ENCODE measurements at regions not wholly inside any gene's neighbourhood (a gene's known extent, or its start where the extent isn't known, plus 50 kb on each side); places are given as distances from the start of the nearest gene placed in this dataset.
A peak's percentile ranks its signal among the peaks of the same experiment; 100 is the strongest.
"Not testable (repeated sequence)": the region's sequence is repeated elsewhere in the genome, so short reads cannot be mapped to it uniquely, and the experiment has no call there.

- no peak for DNase-seq (ENCODE audit: low spot score)
Measured at GRCh38 chr3:14252321-14253021, 73.9 kb downstream of the LSM3 start.

DNA sequence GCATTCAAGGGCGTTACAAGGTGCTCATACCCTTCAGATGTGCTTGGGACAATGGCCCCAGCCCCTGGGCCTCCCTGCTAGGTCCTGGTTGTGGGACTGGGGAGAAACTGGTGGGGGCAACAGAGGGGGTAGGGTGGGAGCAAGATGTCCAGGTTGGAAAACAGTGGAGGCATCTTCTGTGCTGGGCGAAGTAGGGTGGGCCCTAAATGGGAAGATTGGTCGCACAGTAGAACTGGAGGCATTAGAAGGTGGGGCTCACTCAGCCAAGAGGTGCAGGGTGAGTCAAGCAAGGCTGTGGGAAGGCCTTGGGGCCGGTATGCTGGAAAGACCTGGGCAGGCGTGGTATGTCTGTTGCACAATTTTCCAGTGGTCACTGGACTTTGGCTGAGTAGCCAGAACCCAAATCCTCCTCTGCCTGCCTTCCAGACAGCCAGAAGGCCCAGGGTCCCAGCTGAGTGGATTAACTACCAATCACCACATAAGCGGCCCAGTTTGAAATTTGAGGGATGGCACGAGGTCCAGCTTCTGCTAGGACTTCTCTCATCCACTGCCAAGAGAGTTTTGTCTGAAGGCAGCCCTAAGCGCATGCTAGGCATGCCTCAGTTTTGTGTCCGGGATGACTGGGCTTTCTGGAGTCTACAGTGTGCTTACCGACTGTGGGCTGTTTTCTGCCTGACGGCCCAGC lies 74.5 kb downstream of the LSM3 start:
- DNase-seq (ENCODE audit: low spot score): no peak

- DNase-seq (ENCODE audit: low spot score): no peak
Measured at GRCh38 chr3:14253707-14254382, 75.2 kb downstream of the LSM3 start.

- no peak for DNase-seq (ENCODE audit: low spot score)
Measured at GRCh38 chr3:14254812-14255702, 76.4 kb downstream of the LSM3 start.

GRCh38 chr3:14256046-14256445 lies 77.4 kb downstream of the LSM3 start:
- DNase-seq (ENCODE audit: low spot score): no peak

DNA sequence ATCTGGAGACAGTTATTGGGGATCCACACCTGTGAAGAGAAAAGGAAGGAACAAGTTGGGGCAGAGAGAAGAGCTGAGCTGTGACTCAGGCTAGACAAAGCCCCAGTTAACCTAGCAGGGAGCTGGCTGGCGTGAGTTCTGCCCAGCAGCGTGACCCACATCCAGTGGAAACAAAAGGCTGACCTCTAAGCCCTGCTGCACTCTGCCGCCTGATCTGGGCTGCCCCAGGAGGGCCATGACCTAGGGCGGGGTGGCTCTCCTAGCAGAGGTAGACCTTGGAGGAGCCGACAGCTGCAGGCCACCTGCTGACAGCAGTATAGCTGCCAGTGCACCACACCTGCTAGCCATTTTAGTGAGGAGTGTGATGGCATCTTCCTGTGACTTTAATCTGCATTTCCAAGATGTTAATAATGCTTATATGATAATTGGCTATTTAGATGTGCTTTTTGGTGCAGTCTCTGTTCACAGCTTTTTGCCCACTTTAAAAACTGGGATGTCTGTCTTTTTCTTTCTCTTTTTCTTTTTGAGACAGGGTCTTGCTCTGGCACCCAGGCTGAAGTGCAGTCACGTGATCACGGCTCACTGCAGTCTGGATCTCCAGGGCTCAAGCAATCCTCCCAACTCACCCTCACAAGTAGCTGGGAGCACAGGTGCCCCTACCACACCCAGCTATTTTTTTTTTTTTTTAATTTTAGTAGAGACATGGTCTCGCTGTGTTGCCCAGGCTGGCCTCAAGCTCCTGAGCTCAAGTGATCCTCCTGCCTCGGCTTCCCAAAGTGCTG lies 78.1 kb downstream of the LSM3 start:
- no peak for DNase-seq (ENCODE audit: low spot score)

DNA sequence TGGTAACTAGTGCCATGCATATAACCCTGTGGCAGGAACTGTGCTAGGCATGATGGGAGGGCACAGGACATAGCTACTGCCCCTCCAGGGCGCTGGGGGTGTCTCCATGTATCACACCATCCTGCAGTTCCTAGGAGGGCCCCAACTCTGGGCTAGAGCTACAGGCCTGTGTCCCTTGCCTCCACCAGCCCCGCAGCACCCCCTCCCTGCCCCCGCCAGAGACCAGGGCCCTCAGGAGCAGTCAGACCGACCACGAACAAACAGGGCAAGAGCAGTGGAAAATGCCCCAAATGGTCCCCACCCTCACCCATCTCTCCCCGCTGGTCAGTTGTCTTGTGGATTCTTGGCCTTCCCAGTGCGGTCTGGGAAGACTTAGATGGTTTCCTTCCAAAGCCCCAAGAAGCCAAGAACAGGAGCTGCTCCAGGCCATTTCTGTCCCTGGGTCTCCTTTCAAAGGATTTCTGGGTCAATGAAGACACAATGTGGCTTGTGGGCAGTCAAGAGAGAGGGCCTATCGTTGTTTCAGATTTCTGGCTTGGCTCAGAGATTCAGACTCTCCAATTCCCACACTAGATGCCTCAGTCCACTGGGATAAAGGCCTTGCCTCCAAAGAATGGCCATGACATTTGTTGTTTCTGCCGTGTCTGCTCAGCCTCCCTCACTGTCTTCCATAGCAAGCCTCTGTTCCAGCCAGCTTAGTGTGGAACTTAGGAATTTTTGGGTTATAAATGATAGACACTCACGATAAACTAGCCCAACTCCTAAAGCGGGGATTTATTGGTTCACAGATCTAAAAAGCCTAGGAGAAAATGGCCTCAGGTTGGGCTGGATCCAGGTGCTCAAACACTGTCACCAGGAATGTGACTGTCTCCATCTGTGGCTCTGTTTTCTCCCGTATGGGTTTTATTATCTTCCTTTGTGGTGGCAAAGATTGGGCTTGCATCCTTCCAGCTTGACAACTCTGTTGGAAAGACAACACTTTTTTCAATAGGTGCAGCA lies 80.6 kb downstream of the LSM3 start:
- DNase-seq (ENCODE audit: low spot score): no peak

GRCh38 chr3:14260463-14260862 lies 81.8 kb downstream of the LSM3 start:
- no peak for DNase-seq (ENCODE audit: low spot score)

GRCh38 chr3:14261229-14261628 lies 82.6 kb downstream of the LSM3 start:
- DNase-seq (ENCODE audit: low spot score): peak; percentile 77

DNA sequence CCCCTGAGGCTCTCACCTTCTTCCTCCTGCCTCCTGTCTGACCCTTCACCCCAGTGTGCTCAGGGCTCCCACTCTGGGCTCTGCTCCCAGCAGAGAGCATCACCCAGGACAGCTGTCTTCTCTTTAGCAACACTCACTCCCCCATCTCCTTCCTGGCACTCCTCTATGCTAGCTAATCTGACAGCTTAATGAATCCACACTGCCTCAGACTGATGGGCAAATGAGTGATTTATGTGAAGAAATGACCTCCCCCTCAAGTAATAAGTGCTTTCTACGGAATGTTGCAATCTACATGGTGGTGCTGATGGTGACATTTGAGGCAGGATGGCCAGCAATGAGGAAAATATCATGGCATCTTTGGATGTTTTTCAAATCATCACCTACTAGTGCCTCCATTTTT lies 83.6 kb downstream of the LSM3 start:
- no peak for DNase-seq (ENCODE audit: low spot score)

- DNase-seq (ENCODE audit: low spot score): no peak
Measured at GRCh38 chr3:14262867-14263266, 84.2 kb downstream of the LSM3 start.

DNA sequence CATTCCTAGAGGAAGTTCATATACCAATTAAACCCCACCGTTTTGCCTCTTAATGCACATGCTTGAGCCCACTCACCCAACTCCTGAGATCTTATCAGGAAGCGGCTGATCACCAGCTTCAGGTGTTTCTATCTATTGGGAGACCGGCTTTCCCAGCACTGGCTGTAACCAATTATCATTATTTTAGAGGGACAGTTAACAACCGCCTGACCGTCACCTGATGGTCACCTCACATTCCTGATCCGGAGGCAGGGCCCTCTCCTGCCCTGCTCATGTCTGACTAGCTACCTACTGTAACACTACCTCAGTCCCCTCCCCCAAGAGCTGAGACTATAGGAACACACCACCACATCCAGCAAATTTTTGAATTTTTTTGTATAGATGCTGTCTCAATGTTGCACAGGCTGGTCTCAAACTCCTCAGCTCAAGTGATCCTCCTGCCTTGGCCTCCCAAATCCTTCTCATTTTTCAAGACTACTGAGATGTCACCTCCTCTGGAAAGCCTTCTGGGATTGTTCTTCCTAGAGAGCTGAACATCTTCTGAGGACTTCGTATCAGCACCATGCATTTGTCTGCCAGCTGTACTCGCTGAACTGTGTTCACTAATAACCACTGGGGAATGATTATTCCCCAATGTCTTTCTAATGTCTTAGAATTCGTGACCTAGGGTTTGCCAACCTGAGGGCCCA lies 84.8 kb downstream of the LSM3 start:
- no peak for DNase-seq (ENCODE audit: low spot score)

DNA sequence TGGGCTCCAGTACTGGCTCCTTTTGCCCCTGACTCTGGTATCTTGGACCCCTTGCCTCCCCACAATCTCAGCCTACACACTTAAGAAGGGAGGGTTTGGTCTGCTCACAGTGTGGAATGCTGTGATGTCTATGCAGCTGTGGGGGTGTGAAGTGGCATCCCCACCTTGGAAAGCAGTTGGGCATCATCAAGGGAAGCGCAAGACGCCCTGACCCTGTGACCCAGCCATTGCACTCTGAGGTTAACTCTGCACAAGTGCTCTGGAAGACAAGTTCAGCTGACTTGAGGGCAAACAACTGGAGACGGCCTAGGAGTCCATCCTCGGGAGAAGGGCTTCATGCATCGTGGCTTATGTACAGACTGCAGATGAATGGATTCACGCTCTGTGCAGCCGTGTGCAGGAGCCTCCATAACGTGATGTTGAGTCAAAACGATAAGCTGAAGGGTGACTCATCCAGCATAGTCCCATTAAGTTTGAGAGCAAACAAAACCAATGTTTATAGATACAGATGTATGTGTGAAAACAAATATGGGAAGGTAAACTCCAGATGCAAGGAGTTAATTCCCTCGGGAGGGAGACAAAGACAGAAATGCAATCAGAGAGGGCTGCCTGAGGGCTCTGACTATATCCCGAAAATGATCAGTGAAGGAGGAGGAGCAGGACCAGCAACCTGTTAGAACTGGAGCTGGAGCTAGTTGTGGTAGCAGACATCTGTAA lies 86.8 kb downstream of the LSM3 start:
- no peak for DNase-seq (ENCODE audit: low spot score)

DNA sequence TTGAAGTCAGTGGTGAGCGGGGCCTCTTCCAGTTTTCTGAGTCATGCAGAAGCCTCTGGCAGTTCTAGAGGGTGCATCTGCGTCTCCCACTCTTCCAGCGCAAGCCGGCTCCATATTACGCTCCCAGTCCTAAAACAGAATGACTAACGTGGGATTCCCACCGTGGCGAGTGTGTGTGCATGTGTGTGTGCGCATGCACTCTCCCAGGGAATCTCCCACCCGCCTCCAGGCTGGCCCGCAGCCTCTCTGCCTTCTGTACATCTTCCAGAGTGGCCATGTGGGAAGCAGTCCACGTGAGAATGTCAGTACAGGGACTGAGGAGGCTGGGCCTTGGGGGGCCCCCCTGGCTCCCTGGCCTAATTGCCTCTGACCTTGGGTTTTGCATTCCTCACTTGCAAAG lies 87.7 kb downstream of the LSM3 start:
- DNase-seq (ENCODE audit: low spot score): no peak

- no peak for DNase-seq (ENCODE audit: low spot score)
Measured at GRCh38 chr3:14267976-14268375, 89.4 kb downstream of the LSM3 start.

DNA sequence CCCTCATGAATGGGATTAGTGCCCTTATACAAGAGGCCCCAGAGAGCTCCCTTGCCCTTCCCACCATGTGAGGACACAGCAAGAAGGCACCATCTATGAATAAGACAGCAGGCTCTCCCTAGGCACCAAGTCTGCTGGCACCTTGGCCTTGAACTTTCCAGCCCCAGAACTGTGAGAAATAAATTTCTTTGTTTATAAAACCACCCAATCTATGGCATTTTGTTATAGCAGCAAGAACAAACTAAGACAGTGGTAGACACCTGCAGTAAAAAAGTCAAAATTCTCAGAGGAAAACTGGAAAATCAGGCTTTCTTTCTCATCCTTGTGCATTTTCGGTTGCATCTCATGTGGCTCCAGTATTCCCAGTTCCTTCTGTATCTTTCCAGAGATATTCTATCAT lies 90.3 kb downstream of the LSM3 start:
- no peak for DNase-seq (ENCODE audit: low spot score)

- not testable (repeated sequence) for DNase-seq (ENCODE audit: low spot score)
Measured at GRCh38 chr3:14272041-14272958, 93.7 kb downstream of the LSM3 start.

All from SK-N-DZ (cell line).